ENCODE measurements at regions not wholly inside any gene's neighbourhood (a gene's known extent, or its start where the extent isn't known, plus 50 kb on each side); places are given as distances from the start of the nearest gene placed in this dataset.

- Histone ChIP-seq H3K79me1 (ENCODE audit: low read depth, low read length) (no peaks in the 10 kb centered on the region), H3K27me3 (replicated peaks in 1 of 4; ENCODE audit: control insufficient read depth in 3 of 4, extremely low read depth in 1 of 4, insufficient read depth in 3 of 4, low read length in 3 of 4) (no peaks in the 10 kb centered on the region), H3K23me2 (ENCODE audit: low read depth, low read length) (no peaks in the 10 kb centered on the region; the same call in 1 of the 2 replicates), H3K4me2 (ENCODE audit: insufficient read depth in 1 of 2, low read depth in 2 of 2, low read length in 2 of 2) (no peak overlapping the region), H3K18ac (ENCODE audit: extremely low read depth, low read length) (no peak overlapping the region), H2AFZ (ENCODE audit: low read length) (no peak overlapping the region), H4K5ac (ENCODE audit: insufficient read length, low read depth, low read length) (no peak overlapping the region), H3K14ac (ENCODE audit: insufficient read length) (no peak overlapping the region), H3K4me3 (ENCODE audit: extremely low read depth in 1 of 4, insufficient read depth in 2 of 4, low read depth in 3 of 4, low read length in 4 of 4) (no peak overlapping the region), H3K23ac (ENCODE audit: insufficient read length) (no peak overlapping the region), H3K27ac (ENCODE audit: low read depth, low read length) (no peak overlapping the region), H4K20me1 (replicated peaks in 1 of 2; ENCODE audit: control insufficient read depth in 1 of 2, insufficient read depth in 2 of 2, low read length in 2 of 2) (no peaks in the 10 kb centered on the region), H3K56ac (replicated peaks; ENCODE audit: insufficient read length, low read depth, low read length) (no peak overlapping the region), H3K36me3 (ENCODE audit: control insufficient read depth in 2 of 4, insufficient read depth in 4 of 4, low read length in 3 of 4) (no peaks in the 10 kb centered on the region), H3K4me1 (replicated peaks in 1 of 4; ENCODE audit: control insufficient read depth in 3 of 4, insufficient read depth in 4 of 4, low read length in 3 of 4) (no peaks in the 10 kb centered on the region), H2BK120ac (replicated peaks; ENCODE audit: low read depth, low read length) (no peak overlapping the region), H3K9me3 (ENCODE audit: insufficient read depth in 2 of 2, low read depth in 1 of 2, low read length in 1 of 2) (0 out of 4 replicates have a peak, but pooled peaks cover 0 to 6% of the 10 kb centered on the region in 2 experiments), H2AK5ac (ENCODE audit: low read depth, low read length) (no peak overlapping the region), H2BK15ac (ENCODE audit: low read length) (no peak overlapping the region), H2BK20ac (ENCODE audit: low read length) (no peak overlapping the region), H3K4ac (replicated peaks; ENCODE audit: insufficient read length, low read depth, low read length) (no peak overlapping the region), H4K8ac (ENCODE audit: extremely low read depth, insufficient read depth, low read length) (no peak overlapping the region), H4K91ac (replicated peaks; ENCODE audit: insufficient read length, low read length) (no peak overlapping the region), H2BK12ac (ENCODE audit: low read depth, low read length) (no peak overlapping the region), H2BK5ac (ENCODE audit: low read depth, low read length) (no peak overlapping the region), H3K9ac (replicated peaks in 1 of 4; ENCODE audit: extremely low read depth in 1 of 4, low read depth in 3 of 4, low read length in 3 of 4) (no peak overlapping the region), H3K79me2 (ENCODE audit: control insufficient read depth in 1 of 2, insufficient read depth in 2 of 2, low read length in 2 of 2) (no peaks in the 10 kb centered on the region)
- POLR2A ChIA-PET (ENCODE audit: partially characterized antibody): no interaction called here
- 82% methylated on average over 1 of the region's 1 CpG; no CpG with 5 or more reads in 1 of the 2 experiments for WGBS, 2 experiments (ENCODE audit: extremely low coverage in 1 of 2, insufficient coverage in 1 of 2, insufficient read length in 1 of 2, insufficient replicate concordance in 2 of 2, low coverage in 1 of 2, low lambda C conversion rate in 2 of 2, missing lambda C conversion rate in 1 of 2)
- no peak for DNase-seq (ENCODE audit: low read depth in 1 of 2, low spot score in 2 of 2)
- no peak for FAIRE-seq
- CTCF ChIA-PET (ENCODE audit: partially characterized antibody): no interaction called here
- TF ChIP-seq SIRT6 (IDR thresholded peaks at IDR 0.05; ENCODE audit: low read length) (no peak), TBP (IDR thresholded peaks at IDR 0.05; ENCODE audit: low read depth, low read length) (no peak), BCL11A (IDR thresholded peaks at IDR 0.05; ENCODE audit: low read depth in 2 of 2, low read length in 2 of 2) (no peak), ZNF274 (IDR thresholded peaks at IDR 0.05; ENCODE audit: borderline replicate concordance, extremely low read depth, low read length) (no peak), CTCF (IDR thresholded peaks at IDR 0.05; ENCODE audit: control extremely low read depth in 1 of 3, insufficient read depth in 1 of 3, low read depth in 1 of 3, low read length in 3 of 3) (no peak), TEAD4 (IDR thresholded peaks at IDR 0.05; ENCODE audit: low read depth, low read length) (no peak), CBX5 (IDR thresholded peaks at IDR 0.05; ENCODE audit: low read depth, low read length) (no peak), POLR2A (IDR thresholded peaks at IDR 0.05; ENCODE audit: control extremely low read depth in 1 of 2, low read depth in 2 of 2, low read length in 2 of 2) (no peak), HDAC6 (IDR thresholded peaks at IDR 0.05; ENCODE audit: low read depth, low read length) (no peak), BRCA1 (IDR thresholded peaks at IDR 0.05; ENCODE audit: low read depth, low read length) (no peak), POLR2AphosphoS5 (IDR thresholded peaks at IDR 0.05; ENCODE audit: low read depth, low read length) (no peak), MAFK (IDR thresholded peaks at IDR 0.05; ENCODE audit: low read depth, low read length) (no peak), SP1 (IDR thresholded peaks at IDR 0.05; ENCODE audit: low read depth, low read length) (no peak), JUND (IDR thresholded peaks at IDR 0.05; ENCODE audit: low read length) (no peak), RFX5 (IDR thresholded peaks at IDR 0.05; ENCODE audit: borderline replicate concordance, low read depth, low read length) (no peak)
Measured at GRCh38 chr5:155783246-155783645, 543.7 kb upstream of the SGCD start.

All from H1 (cell line).